Mammary epithelial cell (primary cell): ENCODE measurements at regions not wholly inside any gene's neighbourhood (a gene's known extent, or its start where the extent isn't known, plus 50 kb on each side); places are given as distances from the start of the nearest gene placed in this dataset.

Source experiments
- EZH2 ChIP-seq: IDR thresholded peaks from 2 replicates; pipeline ENCODE4 v1.6.1; 2012; ENCODE audit warnings: low read length, inconsistent platforms, borderline replicate concordance
- TF ChIP-seq, protein P1 (sequence below), 2 donors: IDR thresholded peaks in 1 of 2; conservative IDR thresholded peaks in 1 of 2; 2 replicates each; pipeline ENCODE4 v1.5.1; 2011 to 2012; ENCODE audit warnings: inconsistent platforms in 2 of 2, low read length in 2 of 2, mild to moderate bottlenecking in 2 of 2, control low read depth in 1 of 2, low read depth in 1 of 2; ENCODE audit not compliant: insufficient read depth in 1 of 2; ENCODE audit errors: extremely low read depth in 1 of 2

- TF ChIP-seq, protein P1, sequence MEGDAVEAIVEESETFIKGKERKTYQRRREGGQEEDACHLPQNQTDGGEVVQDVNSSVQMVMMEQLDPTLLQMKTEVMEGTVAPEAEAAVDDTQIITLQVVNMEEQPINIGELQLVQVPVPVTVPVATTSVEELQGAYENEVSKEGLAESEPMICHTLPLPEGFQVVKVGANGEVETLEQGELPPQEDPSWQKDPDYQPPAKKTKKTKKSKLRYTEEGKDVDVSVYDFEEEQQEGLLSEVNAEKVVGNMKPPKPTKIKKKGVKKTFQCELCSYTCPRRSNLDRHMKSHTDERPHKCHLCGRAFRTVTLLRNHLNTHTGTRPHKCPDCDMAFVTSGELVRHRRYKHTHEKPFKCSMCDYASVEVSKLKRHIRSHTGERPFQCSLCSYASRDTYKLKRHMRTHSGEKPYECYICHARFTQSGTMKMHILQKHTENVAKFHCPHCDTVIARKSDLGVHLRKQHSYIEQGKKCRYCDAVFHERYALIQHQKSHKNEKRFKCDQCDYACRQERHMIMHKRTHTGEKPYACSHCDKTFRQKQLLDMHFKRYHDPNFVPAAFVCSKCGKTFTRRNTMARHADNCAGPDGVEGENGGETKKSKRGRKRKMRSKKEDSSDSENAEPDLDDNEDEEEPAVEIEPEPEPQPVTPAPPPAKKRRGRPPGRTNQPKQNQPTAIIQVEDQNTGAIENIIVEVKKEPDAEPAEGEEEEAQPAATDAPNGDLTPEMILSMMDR (conservative IDR thresholded peaks at IDR 0.05 in 1 of 2, IDR thresholded peaks at IDR 0.05 in 1 of 2; ENCODE audit: extremely low read depth in 1 of 2, insufficient read depth in 1 of 2, low read depth in 1 of 2, low read length in 2 of 2): no peak
- TF ChIP-seq EZH2: no peak
Observed at GRCh38 chrX:16240231-16240905, 73.1 kb downstream of the MAGEB17 start.
